Non-pigmented ciliary epithelial cell (primary cell): ENCODE measurements at regions not wholly inside any gene's neighbourhood (a gene's known extent, or its start where the extent isn't known, plus 50 kb on each side); places are given as distances from the start of the nearest gene placed in this dataset.

Experiments
- DNase-seq: peaks from one replicate; pipeline ENCODE4 v3.0.0-alpha.2; 2010; ENCODE audit warnings: low read depth

GRCh38 chr21:28644762-28645161 lies 347.9 kb downstream of the LTN1 start:
- DNase-seq: no peak

DNA sequence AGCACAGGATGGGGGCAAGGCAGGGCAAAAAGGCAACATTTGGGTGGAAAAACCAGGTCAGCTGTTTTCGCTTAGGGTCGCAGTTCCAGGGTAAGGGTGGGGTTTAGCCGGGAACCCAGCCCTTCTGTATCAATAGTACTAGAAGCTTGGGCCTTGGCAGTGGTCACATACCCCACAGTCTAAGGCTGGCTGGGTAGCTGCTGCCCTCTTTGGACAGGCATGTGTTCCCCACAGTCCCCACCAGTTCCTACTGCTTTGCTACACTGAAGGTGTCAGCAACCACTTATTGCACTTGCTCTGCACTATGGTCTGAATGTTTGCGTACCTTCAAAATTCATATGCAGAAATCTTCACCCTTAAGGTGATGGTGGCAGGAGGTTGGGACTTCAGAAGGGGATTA lies 349.8 kb downstream of the LTN1 start:
- no peak for DNase-seq

DNA sequence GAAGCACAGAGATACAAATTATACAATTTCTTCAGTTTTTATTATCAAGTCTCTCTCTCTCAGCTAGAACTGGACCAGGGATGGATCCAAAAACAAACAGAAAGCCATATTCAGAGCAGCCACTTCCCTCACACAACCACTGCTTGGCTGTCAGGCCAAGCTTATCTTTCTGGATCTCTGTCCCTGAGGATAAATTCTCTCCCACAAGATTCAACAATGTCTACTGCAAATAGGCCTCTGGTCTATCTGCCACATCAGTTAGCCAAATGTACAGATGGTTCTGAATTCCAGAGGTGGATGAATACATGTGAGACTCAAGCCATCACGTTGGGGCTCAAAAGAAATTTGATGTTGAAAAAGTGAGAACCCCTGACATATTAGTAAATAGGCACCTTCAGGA lies 350.9 kb downstream of the LTN1 start:
- no peak for DNase-seq

GRCh38 chr21:28640326-28640725 lies 352.4 kb downstream of the LTN1 start:
- no peak for DNase-seq

- DNase-seq: no peak
These were observed 352.9 kb downstream of the LTN1 start for GRCh38 chr21:28639737-28640136.

GRCh38 chr21:28636752-28637691 lies 355.7 kb downstream of the LTN1 start:
- DNase-seq: peak; percentile 89

GRCh38 chr21:28635541-28635940 lies 357.1 kb downstream of the LTN1 start:
- no peak for DNase-seq

- DNase-seq: no peak
These were observed 358.7 kb downstream of the LTN1 start for GRCh38 chr21:28633839-28634555.

- no peak for DNase-seq
These were observed 359.8 kb downstream of the LTN1 start for GRCh38 chr21:28632755-28633408.

DNA sequence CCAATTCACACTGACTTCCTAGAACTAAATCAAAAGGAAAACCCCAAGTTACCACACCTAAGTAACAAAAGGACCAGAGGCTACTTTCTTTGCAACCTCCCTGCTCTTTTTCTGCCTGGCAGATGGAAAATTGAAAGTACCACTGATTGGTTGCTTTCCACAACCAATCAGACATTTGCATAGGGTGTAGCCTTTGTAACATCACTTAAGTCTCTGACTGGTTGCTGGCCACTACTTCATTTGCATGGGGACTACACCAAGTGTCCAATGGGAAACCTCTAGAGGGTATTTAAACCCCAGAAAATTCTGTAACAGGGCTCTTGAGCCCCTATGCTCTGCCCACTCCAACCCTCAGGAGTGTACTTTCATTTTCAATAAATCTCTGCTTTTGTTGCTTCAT lies 365.0 kb downstream of the LTN1 start:
- DNase-seq: no peak

DNA sequence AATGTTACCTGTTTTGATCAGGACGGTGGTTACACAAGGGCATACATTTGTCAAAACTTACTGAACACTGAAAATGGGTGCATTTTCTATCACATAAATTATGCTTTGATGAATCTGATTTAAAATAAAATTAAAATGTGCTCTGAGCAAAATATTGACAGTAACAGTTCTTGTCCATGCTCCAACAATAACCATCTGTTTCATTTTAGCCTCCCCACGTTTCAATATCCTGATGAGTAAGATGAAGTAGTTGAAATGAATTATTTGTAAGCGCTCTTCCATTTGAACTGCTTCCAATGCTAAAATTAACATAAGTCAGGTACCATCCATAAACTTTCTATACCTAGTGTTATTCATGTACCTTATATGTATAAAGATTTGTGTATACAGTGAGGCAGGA lies 365.4 kb downstream of the LTN1 start:
- DNase-seq: no peak

- DNase-seq: no peak
These were observed 368.1 kb downstream of the LTN1 start for GRCh38 chr21:28624626-28625025.

- DNase-seq: no peak
These were observed 375.4 kb downstream of the LTN1 start for GRCh38 chr21:28617300-28617699.

GRCh38 chr21:28615276-28615675 lies 377.4 kb downstream of the LTN1 start:
- DNase-seq: peak; percentile 58

- no peak for DNase-seq
These were observed 377.9 kb downstream of the LTN1 start for GRCh38 chr21:28614791-28615190.

DNA sequence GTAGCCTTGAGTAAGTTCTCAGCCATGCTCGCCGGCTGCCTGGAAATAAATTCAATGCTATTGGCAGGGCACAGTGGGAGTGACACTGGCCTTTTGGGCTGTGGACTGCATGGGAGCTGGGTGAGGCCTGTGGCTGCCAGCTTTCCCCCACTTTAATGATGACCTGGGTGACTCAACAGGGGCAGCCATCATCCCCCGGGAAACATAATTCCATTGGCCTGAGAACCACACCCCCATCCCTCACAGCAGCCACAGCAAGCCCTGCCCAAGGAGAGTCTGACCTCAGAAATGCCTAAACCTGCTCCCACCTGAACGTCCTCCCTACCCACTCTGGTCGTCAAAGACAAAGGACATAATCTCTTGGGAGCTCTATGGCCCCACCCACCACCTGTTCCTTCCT lies 384.0 kb downstream of the LTN1 start:
- no peak for DNase-seq

DNA sequence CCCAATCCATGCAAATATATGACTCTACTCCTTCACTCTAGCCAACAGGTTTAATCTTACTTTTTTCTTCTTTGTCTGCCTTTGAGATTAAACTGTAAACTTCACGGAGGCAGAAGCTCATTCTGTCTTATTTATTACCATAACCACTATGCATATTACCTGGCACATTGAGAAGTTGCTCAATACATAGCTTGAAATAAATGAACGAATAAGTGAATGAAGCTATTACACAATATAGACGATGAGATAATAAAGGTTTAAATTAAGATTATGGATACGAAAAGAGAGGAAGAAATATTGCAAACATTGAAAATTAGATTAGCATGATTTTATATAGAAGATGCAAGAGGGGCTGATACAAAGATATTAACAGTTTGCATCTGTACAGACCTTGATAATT lies 385.1 kb downstream of the LTN1 start:
- no peak for DNase-seq

- DNase-seq: no peak
These were observed 387.6 kb downstream of the LTN1 start for GRCh38 chr21:28604946-28605537.

DNA sequence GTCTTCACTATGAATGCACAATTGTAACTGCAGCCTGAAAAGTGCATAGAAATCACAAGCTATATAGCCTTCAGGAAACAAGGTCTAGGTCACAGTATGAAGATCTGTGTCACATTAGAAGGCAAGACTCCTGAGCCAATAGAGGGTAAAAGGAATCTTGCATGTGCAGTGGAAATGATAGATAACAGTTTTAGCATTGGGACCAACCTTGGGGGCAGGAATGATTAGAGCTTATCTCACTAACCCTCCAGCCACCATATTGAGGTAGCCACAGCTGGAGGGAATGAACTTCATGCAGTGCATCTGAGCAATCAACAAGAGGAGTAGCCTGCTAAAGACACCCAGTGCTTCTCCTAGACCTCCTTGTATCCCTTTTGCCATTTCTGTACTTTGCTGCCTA lies 390.1 kb downstream of the LTN1 start:
- DNase-seq: no peak

- no peak for DNase-seq
These were observed 394.5 kb downstream of the LTN1 start for GRCh38 chr21:28598214-28598613.

DNA sequence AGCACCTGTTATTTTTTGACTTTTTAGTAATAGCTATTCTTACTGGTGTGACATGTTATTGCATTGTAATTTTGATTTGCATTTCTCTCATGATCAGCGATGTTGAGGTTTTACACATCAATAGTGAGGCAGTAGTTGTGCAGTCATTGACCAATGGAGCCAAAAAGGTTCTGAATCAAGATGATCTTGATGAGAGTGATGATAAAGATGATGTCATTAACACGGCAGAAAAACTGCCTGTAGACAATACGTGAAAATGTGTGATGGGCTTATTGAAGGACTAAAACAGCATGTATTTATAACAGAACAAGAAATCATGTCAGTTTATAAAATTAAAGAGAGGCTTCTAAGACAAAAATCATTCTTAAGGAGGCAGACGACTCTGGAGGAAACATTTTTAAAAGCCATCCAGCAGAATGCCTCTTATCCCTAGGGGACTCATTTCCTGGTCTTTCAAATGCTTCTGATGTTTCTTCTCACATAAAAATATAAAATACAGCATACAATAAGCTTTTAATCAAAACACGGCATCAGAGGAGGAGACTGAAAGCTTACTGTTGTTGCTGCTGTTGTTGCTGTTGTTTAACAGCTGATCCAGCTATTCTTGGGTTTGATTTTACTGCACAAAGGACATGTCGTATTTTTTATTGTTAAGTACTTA lies 400.3 kb downstream of the LTN1 start:
- DNase-seq: no peak

- DNase-seq: no peak
These were observed 402.0 kb downstream of the LTN1 start for GRCh38 chr21:28590676-28591075.
